Stomach (tissue), 8 donors: ENCODE measurements at regions not wholly inside any gene's neighbourhood (a gene's known extent, or its start where the extent isn't known, plus 50 kb on each side); places are given as distances from the start of the nearest gene placed in this dataset.

ENCODE experiments used
- DNase-seq, 2 donors: peaks; one replicate each; pipeline versions ENCODE4 v3.0.0 to v3.0.0-alpha.2; 2013 to 2019
- H3K27ac ChIP-seq, 5 donors: fragments of 200-600 bp in 4 of 5; sonication (generic) in 4 of 5; one replicate each; pipeline ENCODE4 v1.5.1; 2013 to 2019; ENCODE audit warnings: mild to moderate bottlenecking in 1 of 5, moderate library complexity in 1 of 5
- H3K27me3 ChIP-seq, 3 donors: fragments of 200-600 bp; sonication (generic); one replicate each; pipeline ENCODE4 v1.5.1; 2017 to 2019; ENCODE audit warnings: mixed run types in 1 of 3
- H3K36me3 ChIP-seq, 4 donors: fragments of 200-600 bp; sonication (generic); 1 replicate in 3 of 4; 2 replicates in 1 of 4; pipeline ENCODE4 v1.5.1; 2016 to 2019
- H3K4me1 ChIP-seq, 4 donors: fragments of 200-600 bp; sonication (generic); one replicate each; pipeline ENCODE4 v1.5.1; 2016 to 2019
- H3K4me3 ChIP-seq, 4 donors: fragments of 200-600 bp; sonication (generic) in 3 of 4; one replicate each; pipeline ENCODE4 v1.5.1; 2016 to 2019; ENCODE audit warnings: mild to moderate bottlenecking in 1 of 4
- H3K9me3 ChIP-seq, 4 donors: fragments of 200-600 bp; sonication (generic); one replicate each; pipeline ENCODE4 v1.5.1; 2016 to 2019
- EP300 ChIP-seq: sonication (generic); formaldehyde crosslinking; IDR thresholded peaks from one replicate; pipeline ENCODE4 v1.6.1; 2017; ENCODE audit warnings: antibody characterized with exemption
- POLR2A ChIP-seq, 4 donors: fragments of 450-650 bp; IDR thresholded peaks; one replicate each; pipeline ENCODE4 v1.6.1; 2016; ENCODE audit warnings: antibody characterized with exemption in 4 of 4, control low read depth in 2 of 4, mild to moderate bottlenecking in 1 of 4, moderate library complexity in 1 of 4
- POLR2AphosphoS5 ChIP-seq, 3 donors: sonication (generic); formaldehyde crosslinking; IDR thresholded peaks; one replicate each; pipeline ENCODE4 v1.6.1; 2016; ENCODE audit warnings: antibody characterized with exemption in 3 of 3
- WGBS, 5 donors: extraction: QIAGEN DNeasy Blood & Tissue Kit in 3 of 5; methylation state at CpG; one replicate each; pipeline versions ENCODE4 v1.1.5 to v1.1.7; 2013 to 2018; 5-methylcytosine and 5-hydroxymethylcytosine counted together
- intact Hi-C: fragments of 100-400 bp; cut with DNase I; formaldehyde crosslinking; loops from one replicate; pipeline ENCODE4 v1.15.1; 2023; ENCODE audit warnings: low total_unique reads
- TF ChIP-seq, protein P1 (sequence below), 7 experiments: fragments of 450-650 bp in 4 of 7; fragments of 200-600 bp in 3 of 7; sonication (generic) in 3 of 7; IDR thresholded peaks; one replicate each; pipeline ENCODE4 v1.5.1; 2016 to 2019; ENCODE audit warnings: antibody characterized with exemption in 7 of 7, control low read depth in 2 of 7, mild to moderate bottlenecking in 1 of 7
- donor health status: healthy with polysubstance abuse.
- donor health status: Bipolar disorder and iron deficiency.
- donor health status: healthy.

DNA sequence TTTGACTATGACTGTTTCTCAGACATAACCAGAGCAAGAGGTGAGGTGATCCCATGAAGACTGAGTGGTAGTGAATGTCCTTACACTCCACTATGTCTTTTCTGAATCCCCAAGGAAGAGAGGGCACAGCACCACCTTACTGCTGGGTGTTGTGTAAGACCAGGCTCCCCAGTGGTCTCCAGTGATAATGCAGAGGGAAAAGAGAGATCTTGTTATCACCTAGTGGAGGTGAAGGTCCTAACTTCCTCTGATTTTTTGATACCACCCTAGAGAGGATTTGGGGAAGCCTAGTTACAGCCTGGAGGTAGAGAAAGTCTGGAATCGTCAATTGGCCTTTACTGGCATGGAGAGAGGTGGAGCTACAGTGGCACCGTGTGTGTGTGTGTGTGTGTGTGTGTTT is 288.0 kb upstream of the BCHE start:
- Histone ChIP-seq H3K36me3 (no peaks in the 10 kb centered on the region), H3K9me3 (peaks cover 0 to 3% (median 0%) of the 10 kb centered on the region in 4 donors), H3K4me3 (no peak overlapping the region), H3K4me1 (no peaks in the 10 kb centered on the region), H3K27me3 (no peaks in the 10 kb centered on the region), H3K27ac (no peak overlapping the region)
- no peak for DNase-seq
- TF ChIP-seq POLR2A (IDR thresholded peaks at IDR 0.05) (no peak), POLR2AphosphoS5 (IDR thresholded peaks at IDR 0.05) (no peak), EP300 (no peak)
- TF ChIP-seq, protein P1, sequence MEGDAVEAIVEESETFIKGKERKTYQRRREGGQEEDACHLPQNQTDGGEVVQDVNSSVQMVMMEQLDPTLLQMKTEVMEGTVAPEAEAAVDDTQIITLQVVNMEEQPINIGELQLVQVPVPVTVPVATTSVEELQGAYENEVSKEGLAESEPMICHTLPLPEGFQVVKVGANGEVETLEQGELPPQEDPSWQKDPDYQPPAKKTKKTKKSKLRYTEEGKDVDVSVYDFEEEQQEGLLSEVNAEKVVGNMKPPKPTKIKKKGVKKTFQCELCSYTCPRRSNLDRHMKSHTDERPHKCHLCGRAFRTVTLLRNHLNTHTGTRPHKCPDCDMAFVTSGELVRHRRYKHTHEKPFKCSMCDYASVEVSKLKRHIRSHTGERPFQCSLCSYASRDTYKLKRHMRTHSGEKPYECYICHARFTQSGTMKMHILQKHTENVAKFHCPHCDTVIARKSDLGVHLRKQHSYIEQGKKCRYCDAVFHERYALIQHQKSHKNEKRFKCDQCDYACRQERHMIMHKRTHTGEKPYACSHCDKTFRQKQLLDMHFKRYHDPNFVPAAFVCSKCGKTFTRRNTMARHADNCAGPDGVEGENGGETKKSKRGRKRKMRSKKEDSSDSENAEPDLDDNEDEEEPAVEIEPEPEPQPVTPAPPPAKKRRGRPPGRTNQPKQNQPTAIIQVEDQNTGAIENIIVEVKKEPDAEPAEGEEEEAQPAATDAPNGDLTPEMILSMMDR (IDR thresholded peaks at IDR 0.05): no peak
- WGBS, 5 donors: 55 to 83% (median 69%) methylated on average over 2 of the region's 2 CpGs
- intact Hi-C loops: no loop called here

DNA sequence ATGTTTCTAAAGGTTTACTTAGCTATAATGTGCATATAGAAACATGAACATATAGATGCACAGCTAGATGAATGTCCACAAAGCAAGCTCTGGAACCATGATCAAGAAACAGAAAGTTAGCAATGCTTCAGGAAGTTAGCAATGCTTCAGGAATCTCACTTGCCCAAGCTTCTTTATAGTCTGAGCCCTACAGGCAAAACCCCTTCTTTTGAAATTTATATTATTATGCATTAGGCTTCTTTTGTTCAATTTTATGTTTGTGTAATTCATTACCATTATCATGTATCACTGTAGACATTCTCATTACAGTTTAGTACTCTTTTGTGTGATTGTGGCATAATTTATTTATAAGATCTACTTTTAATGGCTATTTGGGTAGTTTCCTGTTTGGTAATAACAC is 286.4 kb upstream of the BCHE start:
- TF ChIP-seq POLR2AphosphoS5 (IDR thresholded peaks at IDR 0.05): no peak
- TF ChIP-seq, protein P1 (IDR thresholded peaks at IDR 0.05): no peak
- no peak for TF ChIP-seq EP300
- no peak for TF ChIP-seq POLR2A (IDR thresholded peaks at IDR 0.05)
- Histone ChIP-seq H3K27ac (no peak overlapping the region), H3K9me3 (peaks cover 0 to under 1% (median 0%) of the 10 kb centered on the region in 4 donors), H3K4me1 (no peaks in the 10 kb centered on the region), H3K4me3 (no peak overlapping the region), H3K27me3 (no peaks in the 10 kb centered on the region), H3K36me3 (no peaks in the 10 kb centered on the region)
- intact Hi-C loops: no loop called here
- no peak for DNase-seq

DNA sequence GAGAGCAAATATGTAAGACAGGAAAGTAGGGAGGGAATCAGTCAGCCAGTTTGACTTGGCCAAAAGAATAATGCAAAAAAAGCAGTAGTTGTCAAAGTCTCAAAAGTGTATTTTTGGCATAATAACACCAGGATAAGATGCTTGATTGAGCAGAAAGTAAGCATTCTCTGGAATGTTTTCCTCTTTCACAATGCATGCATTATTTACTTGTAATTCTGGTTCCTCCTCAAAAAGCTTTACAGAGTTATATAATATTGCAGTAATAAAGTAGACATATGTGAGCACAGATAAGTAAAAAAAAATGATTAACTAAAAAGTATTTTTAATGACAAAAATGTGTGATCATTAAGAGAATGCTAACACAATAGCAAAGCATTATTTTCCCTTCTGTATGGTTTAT is 285.9 kb upstream of the BCHE start:
- Histone ChIP-seq H3K4me1 (no peaks in the 10 kb centered on the region), H3K27ac (no peak overlapping the region), H3K4me3 (no peak overlapping the region), H3K36me3 (no peaks in the 10 kb centered on the region), H3K9me3 (peaks cover 0 to 5% (median 0%) of the 10 kb centered on the region in 4 donors), H3K27me3 (no peaks in the 10 kb centered on the region)
- TF ChIP-seq, protein P1 (IDR thresholded peaks at IDR 0.05): no peak
- TF ChIP-seq EP300: no peak
- no peak for TF ChIP-seq POLR2A (IDR thresholded peaks at IDR 0.05)
- no peak for TF ChIP-seq POLR2AphosphoS5 (IDR thresholded peaks at IDR 0.05)
- DNase-seq: no peak
- intact Hi-C loops: no loop called here

DNA sequence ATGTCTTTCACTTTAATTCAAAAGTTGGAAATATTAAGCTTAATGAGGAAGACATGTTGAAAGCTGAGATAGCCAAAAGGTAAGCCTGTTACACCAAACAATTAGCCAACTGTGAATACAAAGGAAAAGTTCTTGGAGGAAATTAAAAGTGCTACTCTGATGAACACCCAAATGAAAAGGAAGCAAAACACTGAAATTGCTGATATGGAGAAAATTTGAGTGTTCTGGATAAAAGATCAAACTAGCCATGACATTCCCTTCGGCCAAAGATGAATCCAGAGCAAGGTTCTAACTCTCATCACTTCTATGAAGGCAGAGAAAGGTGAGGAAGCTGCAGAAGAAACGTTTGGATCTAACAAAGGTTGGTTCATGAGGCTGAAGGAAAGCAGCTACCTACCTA is 280.8 kb upstream of the BCHE start:
- Histone ChIP-seq H3K4me1 (no peaks in the 10 kb centered on the region), H3K27me3 (no peaks in the 10 kb centered on the region), H3K4me3 (no peak overlapping the region), H3K27ac (no peak overlapping the region), H3K36me3 (no peaks in the 10 kb centered on the region), H3K9me3 (peaks cover 0 to 11% (median 0%) of the 10 kb centered on the region in 4 donors)
- WGBS, 5 donors: 20 to 40% (median 31%) methylated on average over 2 of the region's 2 CpGs
- intact Hi-C loops: no loop called here
- DNase-seq: no peak
- TF ChIP-seq POLR2A (IDR thresholded peaks at IDR 0.05) (no peak), EP300 (no peak), POLR2AphosphoS5 (IDR thresholded peaks at IDR 0.05) (no peak)
- TF ChIP-seq, protein P1 (IDR thresholded peaks at IDR 0.05): no peak

DNA sequence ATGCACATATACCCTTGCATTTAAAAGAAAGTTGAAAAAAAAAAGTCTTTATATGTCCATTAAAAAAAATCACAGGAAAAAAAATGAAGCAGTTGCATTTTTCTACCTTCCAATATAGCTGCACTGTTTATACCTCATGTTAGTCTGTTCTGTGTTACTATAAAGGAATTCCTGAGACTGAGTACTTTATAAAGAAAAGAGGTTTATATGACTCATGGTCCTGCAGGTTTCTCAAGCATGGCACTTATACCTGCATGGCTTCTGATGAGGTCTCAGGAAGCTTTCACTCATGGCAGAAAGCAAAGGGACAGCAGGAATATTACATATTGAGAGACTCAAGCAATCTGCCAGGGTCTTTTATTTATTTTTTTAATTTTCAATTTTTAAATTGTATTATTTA is 277.2 kb upstream of the BCHE start:
- TF ChIP-seq POLR2AphosphoS5 (IDR thresholded peaks at IDR 0.05) (no peak), POLR2A (IDR thresholded peaks at IDR 0.05) (no peak), EP300 (no peak)
- TF ChIP-seq, protein P1 (IDR thresholded peaks at IDR 0.05): no peak
- no peak for DNase-seq
- no peaks in the 10 kb centered on the region for H3K27me3 ChIP-seq
- no peaks in the 10 kb centered on the region for H3K4me1 ChIP-seq
- H3K27ac ChIP-seq: no peak overlapping the region
- H3K4me3 ChIP-seq: no peak overlapping the region
- peaks cover 0 to 11% (median 0%) of the 10 kb centered on the region in 4 donors for H3K9me3 ChIP-seq
- intact Hi-C loops: no loop called here
- no peaks in the 10 kb centered on the region for H3K36me3 ChIP-seq
